ENCODE measurements at regions not wholly inside any gene's neighbourhood (a gene's known extent, or its start where the extent isn't known, plus 50 kb on each side); places are given as distances from the start of the nearest gene placed in this dataset.

- Histone ChIP-seq H3K36me3 (replicated peaks; ENCODE audit: insufficient read depth, low read length) (no peaks in the 10 kb centered on the region), H3K9me2 (replicated peaks; ENCODE audit: insufficient read depth, low read length) (no peaks in the 10 kb centered on the region), H3K9ac (ENCODE audit: low read length) (no peak overlapping the region), H3K4me2 (ENCODE audit: low read depth, low read length) (no peak overlapping the region), H3K4me1 (ENCODE audit: low read length) (no peaks in the 10 kb centered on the region), H3K9me3 (replicated peaks; ENCODE audit: insufficient read depth, low read length) (no peaks in the 10 kb centered on the region), H3K79me2 (ENCODE audit: low read length) (no peaks in the 10 kb centered on the region), H3K27ac (ENCODE audit: low read length) (no peak overlapping the region), H3F3A (ENCODE audit: insufficient read depth, low read length) (no peaks in the 10 kb centered on the region), H3K4me3 (ENCODE audit: low read length) (no peak overlapping the region), H3K27me3 (replicated peaks; ENCODE audit: insufficient read depth, low read length) (no peaks in the 10 kb centered on the region), H2AFZ (ENCODE audit: low read length) (no peak overlapping the region), H4K20me1 (ENCODE audit: insufficient read depth, low read length) (no peaks in the 10 kb centered on the region)
- DNase-seq: no peak
- TF ChIP-seq EZH2 (optimal IDR thresholded peaks at IDR 0.05; ENCODE audit: low read depth, low read length) (no peak), EZH2phosphoT487 (IDR thresholded peaks at IDR 0.05; ENCODE audit: low read length) (no peak), CTCF (IDR thresholded peaks at IDR 0.05; ENCODE audit: low read length) (no peak)
These were observed 186.7 kb upstream of the PDE10A start for GRCh38 chr6:165849534-165850430.

- Histone ChIP-seq H3K36me3 (replicated peaks; ENCODE audit: insufficient read depth, low read length) (no peaks in the 10 kb centered on the region), H3K4me2 (ENCODE audit: low read depth, low read length) (no peak overlapping the region), H3K9me3 (replicated peaks; ENCODE audit: insufficient read depth, low read length) (no peaks in the 10 kb centered on the region), H2AFZ (ENCODE audit: low read length) (no peak overlapping the region), H3K9ac (ENCODE audit: low read length) (no peak overlapping the region), H3F3A (ENCODE audit: insufficient read depth, low read length) (no peaks in the 10 kb centered on the region), H3K4me3 (ENCODE audit: low read length) (no peak overlapping the region), H3K4me1 (ENCODE audit: low read length) (no peaks in the 10 kb centered on the region), H3K9me2 (replicated peaks; ENCODE audit: insufficient read depth, low read length) (no peaks in the 10 kb centered on the region), H3K79me2 (ENCODE audit: low read length) (no peaks in the 10 kb centered on the region), H4K20me1 (ENCODE audit: insufficient read depth, low read length) (no peaks in the 10 kb centered on the region), H3K27me3 (replicated peaks; ENCODE audit: insufficient read depth, low read length) (no peaks in the 10 kb centered on the region), H3K27ac (ENCODE audit: low read length) (no peak overlapping the region)
- DNase-seq: no peak
- TF ChIP-seq EZH2 (optimal IDR thresholded peaks at IDR 0.05; ENCODE audit: low read depth, low read length) (no peak), CTCF (IDR thresholded peaks at IDR 0.05; ENCODE audit: low read length) (no peak), EZH2phosphoT487 (IDR thresholded peaks at IDR 0.05; ENCODE audit: low read length) (no peak)
These were observed 185.0 kb upstream of the PDE10A start for GRCh38 chr6:165848086-165848426.

- no peaks in the 10 kb centered on the region for H3K79me2 ChIP-seq (ENCODE audit: low read length)
- no peak overlapping the region for H3K9ac ChIP-seq (ENCODE audit: low read length)
- no peak overlapping the region for H3K4me3 ChIP-seq (ENCODE audit: low read length)
- DNase-seq: no peak
- no peak overlapping the region for H3K27ac ChIP-seq (ENCODE audit: low read length)
- H4K20me1 ChIP-seq (ENCODE audit: insufficient read depth, low read length): no peaks in the 10 kb centered on the region
- TF ChIP-seq EZH2phosphoT487 (IDR thresholded peaks at IDR 0.05; ENCODE audit: low read length): no peak
- no peak for TF ChIP-seq EZH2 (optimal IDR thresholded peaks at IDR 0.05; ENCODE audit: low read depth, low read length)
- TF ChIP-seq CTCF (IDR thresholded peaks at IDR 0.05; ENCODE audit: low read length): no peak
- H3K36me3 ChIP-seq (replicated peaks; ENCODE audit: insufficient read depth, low read length): no peaks in the 10 kb centered on the region
- H3K27me3 ChIP-seq (replicated peaks; ENCODE audit: insufficient read depth, low read length): no peaks in the 10 kb centered on the region
- no peaks in the 10 kb centered on the region for H3K4me1 ChIP-seq (ENCODE audit: low read length)
- no peak overlapping the region for H2AFZ ChIP-seq (ENCODE audit: low read length)
- H3K9me2 ChIP-seq (replicated peaks; ENCODE audit: insufficient read depth, low read length): no peaks in the 10 kb centered on the region
- no peaks in the 10 kb centered on the region for H3F3A ChIP-seq (ENCODE audit: insufficient read depth, low read length)
- H3K4me2 ChIP-seq (ENCODE audit: low read depth, low read length): no peak overlapping the region
- no peaks in the 10 kb centered on the region for H3K9me3 ChIP-seq (replicated peaks; ENCODE audit: insufficient read depth, low read length)
These were observed 184.5 kb upstream of the PDE10A start for GRCh38 chr6:165847407-165848085.

All from MM.1S (cell line).